ENCODE measurements at regions not wholly inside any gene's neighbourhood (a gene's known extent, or its start where the extent isn't known, plus 50 kb on each side); places are given as distances from the start of the nearest gene placed in this dataset.

- TF ChIP-seq CTCF (IDR thresholded peaks at IDR 0.05; ENCODE audit: insufficient read depth, low read depth, low read length) (no peak), EZH2 (IDR thresholded peaks at IDR 0.05; ENCODE audit: insufficient read depth, low read length) (no peak)
These were observed 294.9 kb downstream of the PDHA2 start for GRCh38 chr4:96134806-96135205.
